Spleen (tissue), 7 donors: ENCODE measurements at regions not wholly inside any gene's neighbourhood (a gene's known extent, or its start where the extent isn't known, plus 50 kb on each side); places are given as distances from the start of the nearest gene placed in this dataset.

Source experiments
- POLR2AphosphoS5 ChIP-seq, 3 donors: sonication (generic); formaldehyde crosslinking; IDR thresholded peaks; one replicate each; pipeline ENCODE4 v1.5.1; 2017; ENCODE audit warnings: antibody characterized with exemption in 3 of 3
- TF ChIP-seq, protein P1 (sequence below), 11 experiments: fragments of 200-600 bp in 7 of 11; fragments of 450-650 bp in 4 of 11; sonication (generic) in 4 of 11; IDR thresholded peaks in 8 of 11; conservative IDR thresholded peaks in 3 of 11; 1 replicate in 7 of 11; 2 replicates in 4 of 11; pipeline versions ENCODE4 v1.4.0 to v1.8.0; 2016 to 2021; ENCODE audit warnings: antibody characterized with exemption in 11 of 11, inconsistent platforms in 4 of 11, mild to moderate bottlenecking in 1 of 11
- donor health status: DM: no; HTN: no; CAD: no; lungs with moderate emphysema.
- donor health status: DM: no; HTN: no; CAD: no.
- donor health status: DM: no; HTN: no; CAD: no.

GRCh38 chr5:97531549-97531948 lies 348.5 kb upstream of the RIOK2 start:
- TF ChIP-seq, protein P1, sequence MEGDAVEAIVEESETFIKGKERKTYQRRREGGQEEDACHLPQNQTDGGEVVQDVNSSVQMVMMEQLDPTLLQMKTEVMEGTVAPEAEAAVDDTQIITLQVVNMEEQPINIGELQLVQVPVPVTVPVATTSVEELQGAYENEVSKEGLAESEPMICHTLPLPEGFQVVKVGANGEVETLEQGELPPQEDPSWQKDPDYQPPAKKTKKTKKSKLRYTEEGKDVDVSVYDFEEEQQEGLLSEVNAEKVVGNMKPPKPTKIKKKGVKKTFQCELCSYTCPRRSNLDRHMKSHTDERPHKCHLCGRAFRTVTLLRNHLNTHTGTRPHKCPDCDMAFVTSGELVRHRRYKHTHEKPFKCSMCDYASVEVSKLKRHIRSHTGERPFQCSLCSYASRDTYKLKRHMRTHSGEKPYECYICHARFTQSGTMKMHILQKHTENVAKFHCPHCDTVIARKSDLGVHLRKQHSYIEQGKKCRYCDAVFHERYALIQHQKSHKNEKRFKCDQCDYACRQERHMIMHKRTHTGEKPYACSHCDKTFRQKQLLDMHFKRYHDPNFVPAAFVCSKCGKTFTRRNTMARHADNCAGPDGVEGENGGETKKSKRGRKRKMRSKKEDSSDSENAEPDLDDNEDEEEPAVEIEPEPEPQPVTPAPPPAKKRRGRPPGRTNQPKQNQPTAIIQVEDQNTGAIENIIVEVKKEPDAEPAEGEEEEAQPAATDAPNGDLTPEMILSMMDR (IDR thresholded peaks at IDR 0.05 in 8 of 11, conservative IDR thresholded peaks at IDR 0.05 in 3 of 11): no peak
- TF ChIP-seq POLR2AphosphoS5 (IDR thresholded peaks at IDR 0.05): no peak
